ENCODE measurements at regions not wholly inside any gene's neighbourhood (a gene's known extent, or its start where the extent isn't known, plus 50 kb on each side); places are given as distances from the start of the nearest gene placed in this dataset.

- Mint-ChIP-seq H3K4me3 (no peak overlapping the region), H3K4me1 (peaks cover 5% of the 10 kb centered on the region; the same call in 1 of the 2 replicates), H3K36me3 (no peaks in the 10 kb centered on the region), H3K9me3 (no peaks in the 10 kb centered on the region), H3K27me3 (ENCODE audit: low read depth) (no peaks in the 10 kb centered on the region), H3K27ac (no peak overlapping the region)
- TF ChIP-seq ZNF317 (CRISPR knock-in tag; IDR thresholded peaks at IDR 0.05; ENCODE audit: borderline replicate concordance, low read depth) (no peak), NR3C1 (CRISPR knock-in tag; conservative IDR thresholded peaks at IDR 0.05; ENCODE audit: low read depth) (no peak), CDX4 (CRISPR knock-in tag; IDR thresholded peaks at IDR 0.05; ENCODE audit: borderline replicate concordance) (no peak), ZNF121 (CRISPR knock-in tag; IDR thresholded peaks at IDR 0.05) (no peak), GTF2I (CRISPR knock-in tag; conservative IDR thresholded peaks at IDR 0.05) (no peak), TEAD1 (CRISPR knock-in tag; IDR thresholded peaks at IDR 0.05) (no peak), ZNF281 (CRISPR knock-in tag; IDR thresholded peaks at IDR 0.05) (no peak), RELA (CRISPR knock-in tag; IDR thresholded peaks at IDR 0.05; ENCODE audit: borderline replicate concordance) (no peak)
- TF ChIP-seq, protein P1, sequence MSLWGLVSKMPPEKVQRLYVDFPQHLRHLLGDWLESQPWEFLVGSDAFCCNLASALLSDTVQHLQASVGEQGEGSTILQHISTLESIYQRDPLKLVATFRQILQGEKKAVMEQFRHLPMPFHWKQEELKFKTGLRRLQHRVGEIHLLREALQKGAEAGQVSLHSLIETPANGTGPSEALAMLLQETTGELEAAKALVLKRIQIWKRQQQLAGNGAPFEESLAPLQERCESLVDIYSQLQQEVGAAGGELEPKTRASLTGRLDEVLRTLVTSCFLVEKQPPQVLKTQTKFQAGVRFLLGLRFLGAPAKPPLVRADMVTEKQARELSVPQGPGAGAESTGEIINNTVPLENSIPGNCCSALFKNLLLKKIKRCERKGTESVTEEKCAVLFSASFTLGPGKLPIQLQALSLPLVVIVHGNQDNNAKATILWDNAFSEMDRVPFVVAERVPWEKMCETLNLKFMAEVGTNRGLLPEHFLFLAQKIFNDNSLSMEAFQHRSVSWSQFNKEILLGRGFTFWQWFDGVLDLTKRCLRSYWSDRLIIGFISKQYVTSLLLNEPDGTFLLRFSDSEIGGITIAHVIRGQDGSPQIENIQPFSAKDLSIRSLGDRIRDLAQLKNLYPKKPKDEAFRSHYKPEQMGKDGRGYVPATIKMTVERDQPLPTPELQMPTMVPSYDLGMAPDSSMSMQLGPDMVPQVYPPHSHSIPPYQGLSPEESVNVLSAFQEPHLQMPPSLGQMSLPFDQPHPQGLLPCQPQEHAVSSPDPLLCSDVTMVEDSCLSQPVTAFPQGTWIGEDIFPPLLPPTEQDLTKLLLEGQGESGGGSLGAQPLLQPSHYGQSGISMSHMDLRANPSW (CRISPR knock-in tag; conservative IDR thresholded peaks at IDR 0.05; ENCODE audit: low read depth) = no peak
- TF ChIP-seq, protein P2, sequence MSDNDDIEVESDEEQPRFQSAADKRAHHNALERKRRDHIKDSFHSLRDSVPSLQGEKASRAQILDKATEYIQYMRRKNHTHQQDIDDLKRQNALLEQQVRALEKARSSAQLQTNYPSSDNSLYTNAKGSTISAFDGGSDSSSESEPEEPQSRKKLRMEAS (CRISPR knock-in tag; IDR thresholded peaks at IDR 0.05) = no peak
- TF ChIP-seq, protein P3, sequence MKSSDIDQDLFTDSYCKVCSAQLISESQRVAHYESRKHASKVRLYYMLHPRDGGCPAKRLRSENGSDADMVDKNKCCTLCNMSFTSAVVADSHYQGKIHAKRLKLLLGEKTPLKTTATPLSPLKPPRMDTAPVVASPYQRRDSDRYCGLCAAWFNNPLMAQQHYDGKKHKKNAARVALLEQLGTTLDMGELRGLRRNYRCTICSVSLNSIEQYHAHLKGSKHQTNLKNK (CRISPR knock-in tag; IDR thresholded peaks at IDR 0.05) = no peak
- ChIA-PET CTCF (interaction anchor here (1.0 kb wide), 1 partner anchor 61 kb away, joined by 4 read pairs; no protein-coding TSS in a partner anchor), POLR2A (no interaction called here)
- no peak for ATAC-seq
- DNase-seq (ENCODE audit: low spot score) = no peak
These were observed 217.6 kb upstream of the SPRED2 start for GRCh38 chr2:65649811-65650589.

DNA sequence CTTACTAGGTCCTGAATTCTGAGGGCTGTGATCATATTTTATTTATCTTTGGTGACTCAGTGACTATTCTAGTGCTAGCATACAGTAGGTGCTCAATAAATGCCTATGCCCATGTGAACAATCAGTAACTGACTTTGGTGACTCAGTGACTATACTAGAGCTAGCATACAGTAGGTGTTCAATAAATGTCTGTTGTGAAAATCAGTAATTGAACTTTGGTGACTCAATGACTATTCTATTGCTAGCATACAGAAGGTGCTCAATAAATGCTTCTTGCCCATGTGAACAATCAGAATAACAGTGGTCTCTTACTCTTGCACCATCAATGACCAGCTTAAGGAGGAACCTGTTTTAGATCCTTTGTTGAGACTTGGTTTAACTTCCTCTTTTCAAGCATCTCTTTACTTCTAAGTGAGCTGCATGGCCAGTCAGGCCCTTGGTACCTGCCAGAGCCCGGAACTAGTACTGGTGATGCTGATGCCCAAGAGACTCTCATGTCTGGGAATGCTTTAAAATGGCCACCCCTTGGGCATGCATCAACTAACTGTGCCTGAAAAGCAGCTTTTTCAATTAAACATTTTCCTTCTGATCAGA lies 214.9 kb upstream of the SPRED2 start:
- no peaks in the 10 kb centered on the region for H3K27me3 Mint-ChIP-seq (ENCODE audit: low read depth)
- peaks cover 5% of the 10 kb centered on the region; the same call in 1 of the 2 replicates for H3K4me1 Mint-ChIP-seq
- ChIA-PET CTCF (no interaction called here), POLR2A (no interaction called here)
- H3K36me3 Mint-ChIP-seq = no peaks in the 10 kb centered on the region
- no peak for ATAC-seq
- DNase-seq (ENCODE audit: low spot score) = no peak
- no peaks in the 10 kb centered on the region for H3K9me3 Mint-ChIP-seq
- no peak overlapping the region for H3K27ac Mint-ChIP-seq
- no peak overlapping the region for H3K4me3 Mint-ChIP-seq
- TF ChIP-seq ZNF281 (CRISPR knock-in tag; IDR thresholded peaks at IDR 0.05) = no peak
- no peak for TF ChIP-seq HMGA2 (CRISPR knock-in tag; IDR thresholded peaks at IDR 0.05)
- no peak for TF ChIP-seq OVOL2 (CRISPR knock-in tag; IDR thresholded peaks at IDR 0.05; ENCODE audit: borderline replicate concordance)
- no peak for TF ChIP-seq FOXK1 (CRISPR knock-in tag; IDR thresholded peaks at IDR 0.05)
- no peak for TF ChIP-seq FOXP1 (CRISPR knock-in tag; IDR thresholded peaks at IDR 0.05; ENCODE audit: borderline replicate concordance)
- no peak for TF ChIP-seq CREB1 (CRISPR knock-in tag; IDR thresholded peaks at IDR 0.05)
- TF ChIP-seq NFATC4 (CRISPR knock-in tag; IDR thresholded peaks at IDR 0.05) = no peak
- TF ChIP-seq ATF3 (CRISPR knock-in tag; conservative IDR thresholded peaks at IDR 0.05) = no peak
- no peak for TF ChIP-seq PRDM15 (CRISPR knock-in tag; IDR thresholded peaks at IDR 0.05)
- TF ChIP-seq TEAD4 (CRISPR knock-in tag; IDR thresholded peaks at IDR 0.05) = no peak

Measured in WTC11 (cell line).